ENCODE measurements at regions not wholly inside any gene's neighbourhood (a gene's known extent, or its start where the extent isn't known, plus 50 kb on each side); places are given as distances from the start of the nearest gene placed in this dataset.
A peak's percentile ranks its signal among the peaks of the same experiment; 100 is the strongest.
"Not testable (repeated sequence)": the region's sequence is repeated elsewhere in the genome, so short reads cannot be mapped to it uniquely, and the experiment has no call there.

DNA sequence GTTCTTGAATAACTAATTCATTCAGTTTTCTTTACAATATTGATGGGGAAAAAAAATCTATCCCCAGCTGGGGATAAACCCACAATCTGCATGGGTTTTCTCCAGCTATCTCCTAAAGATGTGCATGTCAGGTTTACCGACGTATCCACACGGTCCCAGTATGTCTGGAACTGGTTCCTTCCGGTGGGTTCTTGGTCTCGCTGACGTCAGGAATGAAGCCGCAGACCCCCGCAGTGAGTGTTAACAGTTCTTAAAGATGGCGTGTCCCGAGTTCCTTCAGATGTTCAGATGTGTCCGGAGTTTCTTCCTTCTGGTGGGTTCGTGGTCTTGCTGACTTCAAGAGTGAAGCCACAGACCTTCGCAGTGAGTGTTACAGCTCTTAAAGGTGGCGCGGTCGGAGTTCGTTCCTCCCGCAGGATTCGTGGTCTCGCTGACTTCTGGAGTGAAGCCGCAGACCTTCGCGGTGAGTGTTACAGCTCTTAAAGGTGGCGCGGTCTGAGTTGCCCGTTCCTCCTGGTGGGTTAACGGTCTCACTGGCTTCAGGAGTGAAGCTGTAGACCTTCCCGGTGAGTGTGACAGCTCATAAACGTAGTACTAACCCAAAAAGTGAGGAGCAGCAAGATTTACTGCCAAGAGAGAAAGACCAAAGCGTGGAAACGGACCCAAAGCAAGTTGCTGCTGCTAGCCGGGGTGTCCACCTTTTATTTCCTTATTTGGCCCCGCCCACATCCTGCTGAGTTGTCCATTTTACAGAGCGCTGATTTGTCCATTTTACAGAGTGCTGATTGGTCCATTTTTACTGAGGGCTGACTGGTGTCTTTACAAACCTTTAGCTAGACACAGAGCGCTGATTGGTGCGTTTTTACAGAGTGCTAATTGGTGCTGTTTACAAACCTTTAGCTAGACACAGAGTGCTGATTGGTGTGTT is 195.1 kb upstream of the NR2F2 start:
- no peak overlapping the region for H3K4me3 ChIP-seq (ENCODE audit: low read length)
- no peak for DNase-seq (ENCODE audit: low read depth)
- TF ChIP-seq, protein P1, sequence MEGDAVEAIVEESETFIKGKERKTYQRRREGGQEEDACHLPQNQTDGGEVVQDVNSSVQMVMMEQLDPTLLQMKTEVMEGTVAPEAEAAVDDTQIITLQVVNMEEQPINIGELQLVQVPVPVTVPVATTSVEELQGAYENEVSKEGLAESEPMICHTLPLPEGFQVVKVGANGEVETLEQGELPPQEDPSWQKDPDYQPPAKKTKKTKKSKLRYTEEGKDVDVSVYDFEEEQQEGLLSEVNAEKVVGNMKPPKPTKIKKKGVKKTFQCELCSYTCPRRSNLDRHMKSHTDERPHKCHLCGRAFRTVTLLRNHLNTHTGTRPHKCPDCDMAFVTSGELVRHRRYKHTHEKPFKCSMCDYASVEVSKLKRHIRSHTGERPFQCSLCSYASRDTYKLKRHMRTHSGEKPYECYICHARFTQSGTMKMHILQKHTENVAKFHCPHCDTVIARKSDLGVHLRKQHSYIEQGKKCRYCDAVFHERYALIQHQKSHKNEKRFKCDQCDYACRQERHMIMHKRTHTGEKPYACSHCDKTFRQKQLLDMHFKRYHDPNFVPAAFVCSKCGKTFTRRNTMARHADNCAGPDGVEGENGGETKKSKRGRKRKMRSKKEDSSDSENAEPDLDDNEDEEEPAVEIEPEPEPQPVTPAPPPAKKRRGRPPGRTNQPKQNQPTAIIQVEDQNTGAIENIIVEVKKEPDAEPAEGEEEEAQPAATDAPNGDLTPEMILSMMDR (conservative IDR thresholded peaks at IDR 0.05; ENCODE audit: low read length) = no peak

DNA sequence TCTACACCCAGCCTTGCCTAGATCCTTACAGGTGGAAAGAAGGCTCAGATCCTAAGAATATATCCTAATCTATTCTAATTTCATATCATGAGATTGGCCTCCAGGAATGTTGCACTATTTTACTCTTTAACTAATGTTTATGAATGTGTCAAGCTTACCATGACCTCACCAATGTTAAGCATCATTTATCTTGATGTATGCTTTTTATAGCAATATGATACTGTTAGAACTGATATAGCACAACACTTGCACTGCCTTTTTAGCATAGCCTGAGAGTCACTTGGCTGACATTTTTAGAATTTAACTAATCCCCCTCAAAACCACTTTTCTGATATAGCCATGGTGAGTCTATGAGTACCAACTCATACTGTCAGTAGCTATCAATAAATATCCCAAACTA is 191.5 kb upstream of the NR2F2 start:
- H3K4me3 ChIP-seq (ENCODE audit: low read length) = no peak overlapping the region
- TF ChIP-seq, protein P1 (conservative IDR thresholded peaks at IDR 0.05; ENCODE audit: low read length) = no peak
- no peak for DNase-seq (ENCODE audit: low read depth)

DNA sequence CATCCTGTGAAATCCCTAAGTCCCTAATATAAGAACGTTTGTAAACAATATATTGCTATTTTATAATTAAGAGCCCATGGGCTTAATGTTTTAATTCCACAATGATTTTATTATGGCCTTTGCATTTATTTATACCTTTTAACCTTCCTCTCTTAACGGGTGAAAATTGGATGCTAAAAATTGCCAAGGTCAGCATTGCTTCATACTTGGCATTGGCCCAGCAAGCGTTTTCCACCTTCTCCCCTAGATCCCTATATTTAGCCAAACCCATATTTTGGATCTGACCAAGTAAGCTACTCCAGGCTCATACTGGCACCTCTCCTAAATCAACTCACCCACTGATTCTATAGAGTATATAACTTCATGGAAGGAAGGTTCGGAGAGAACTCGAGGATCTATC is 188.0 kb upstream of the NR2F2 start:
- TF ChIP-seq, protein P1 (conservative IDR thresholded peaks at IDR 0.05; ENCODE audit: low read length) = no peak
- no peak for DNase-seq (ENCODE audit: low read depth)
- no peak overlapping the region for H3K4me3 ChIP-seq (ENCODE audit: low read length)

DNA sequence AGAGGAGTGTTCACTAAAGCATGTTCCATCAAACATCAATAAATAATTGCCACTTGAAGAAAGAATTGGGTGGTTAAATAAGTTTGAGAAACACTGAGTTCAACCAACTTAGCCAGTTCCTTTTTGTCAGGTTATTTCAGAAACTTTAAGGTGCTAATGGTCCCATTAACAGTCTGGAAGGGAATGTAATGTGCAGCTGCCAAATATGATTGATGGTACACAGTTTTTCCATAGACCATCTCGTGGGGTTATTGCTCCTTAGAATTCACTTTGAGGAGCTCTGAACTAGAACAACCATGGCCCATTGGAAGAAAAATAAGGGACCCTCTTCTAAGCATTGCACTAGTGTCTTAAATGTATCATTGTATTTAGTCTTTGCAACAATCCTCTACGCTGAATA is 185.8 kb upstream of the NR2F2 start:
- no peak for DNase-seq (ENCODE audit: low read depth)
- H3K4me3 ChIP-seq (ENCODE audit: low read length) = no peak overlapping the region
- TF ChIP-seq, protein P1 (conservative IDR thresholded peaks at IDR 0.05; ENCODE audit: low read length) = no peak

- no peak overlapping the region for H3K4me3 ChIP-seq (ENCODE audit: low read length)
- TF ChIP-seq, protein P1 (conservative IDR thresholded peaks at IDR 0.05; ENCODE audit: low read length) = no peak
- DNase-seq (ENCODE audit: low read depth) = no peak
These were observed 183.8 kb upstream of the NR2F2 start for GRCh38 chr15:96146726-96147125.

DNA sequence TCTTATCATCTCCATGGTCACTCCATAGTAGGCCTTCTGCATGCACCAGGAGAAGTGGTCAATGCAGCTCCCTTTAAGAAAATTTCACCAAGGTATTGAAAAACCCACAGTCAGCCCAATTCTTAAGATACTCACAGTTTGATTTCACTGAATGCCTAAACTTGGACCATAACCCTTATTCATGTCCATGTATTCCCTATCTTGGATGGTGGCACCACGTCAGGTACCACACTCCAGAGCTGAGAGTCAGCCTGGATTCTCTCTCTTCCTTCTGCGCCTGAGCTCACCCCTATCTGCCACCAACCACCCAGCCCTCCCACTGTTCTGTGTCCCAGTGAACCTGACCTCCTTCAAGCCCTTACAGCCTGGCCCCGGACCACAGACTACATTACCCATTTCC is 183.2 kb upstream of the NR2F2 start:
- no peak overlapping the region for H3K4me3 ChIP-seq (ENCODE audit: low read length)
- DNase-seq (ENCODE audit: low read depth) = no peak
- TF ChIP-seq, protein P1 (conservative IDR thresholded peaks at IDR 0.05; ENCODE audit: low read length) = no peak

DNA sequence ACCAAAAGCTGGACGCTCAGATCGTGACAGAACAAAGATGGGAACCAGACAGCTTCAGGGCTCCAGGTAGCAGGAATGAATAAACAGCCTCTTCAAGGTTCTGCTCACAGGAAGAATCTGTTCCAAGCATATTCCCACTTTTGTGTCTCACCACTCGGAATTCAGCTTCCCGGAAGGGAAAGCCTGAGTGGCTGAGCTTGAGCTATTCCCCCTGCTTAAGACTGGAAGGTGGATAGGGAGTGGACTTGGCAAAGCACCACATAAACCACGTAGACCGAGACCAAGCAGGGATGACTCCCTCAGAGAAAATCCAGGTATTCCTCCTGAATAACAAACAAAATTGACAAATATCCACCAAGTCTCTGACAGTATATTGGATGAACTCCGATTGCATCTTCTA is 180.2 kb upstream of the NR2F2 start:
- no peak overlapping the region for H3K4me3 ChIP-seq (ENCODE audit: low read length)
- DNase-seq (ENCODE audit: low read depth) = no peak
- TF ChIP-seq, protein P1 (conservative IDR thresholded peaks at IDR 0.05; ENCODE audit: low read length) = no peak

DNA sequence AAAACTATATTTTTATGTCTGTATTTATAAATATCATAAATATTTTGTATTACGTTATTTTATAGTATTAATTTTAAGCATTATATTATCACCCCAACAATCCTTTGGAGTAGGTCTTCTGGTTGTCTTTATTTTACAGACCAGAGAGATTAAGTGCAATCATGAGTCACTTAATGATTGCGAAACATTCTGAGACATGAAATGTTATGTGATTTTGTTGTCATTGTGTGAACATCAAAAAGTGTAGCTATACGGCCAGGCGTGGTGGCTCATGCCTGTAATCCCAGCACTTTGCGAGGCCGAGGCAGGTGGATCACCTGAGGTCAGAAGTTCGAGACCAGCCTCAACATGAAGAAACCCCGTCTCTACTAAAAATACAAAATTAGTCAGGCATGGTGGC is 178.8 kb upstream of the NR2F2 start:
- peak; percentile 50 for DNase-seq (ENCODE audit: low read depth)
- not testable (repeated sequence) for H3K4me3 ChIP-seq (ENCODE audit: low read length)

All from AG10803 (cell line).